Glomerular endothelial cell (primary cell): ENCODE measurements at regions not wholly inside any gene's neighbourhood (a gene's known extent, or its start where the extent isn't known, plus 50 kb on each side); places are given as distances from the start of the nearest gene placed in this dataset.

Experiments used
- DNase-seq: peaks from one replicate; pipeline ENCODE4 v3.0.0-alpha.2; 2011; ENCODE audit warnings: low read depth, low spot score; ENCODE audit errors: extremely low read depth

DNA sequence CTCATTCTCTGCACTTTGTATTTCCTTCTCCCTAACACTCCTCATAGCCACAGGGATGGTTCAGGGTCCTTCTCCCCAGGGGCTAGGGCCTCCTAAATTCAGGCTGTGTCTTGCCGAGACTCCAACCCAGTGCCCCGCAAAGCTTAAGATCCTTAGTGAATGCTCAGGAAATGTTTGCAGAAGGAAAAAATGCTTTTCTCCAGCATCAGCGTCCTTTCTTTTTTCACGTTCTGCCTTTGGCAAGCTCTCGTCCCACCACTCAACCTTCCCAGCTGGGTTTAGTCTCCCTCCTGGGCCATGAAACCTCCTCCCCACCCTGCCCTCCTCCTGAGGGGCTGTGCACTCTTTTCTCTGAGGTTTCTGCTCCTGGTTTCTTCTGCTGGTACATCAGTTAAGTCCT is 503.8 kb upstream of the B3GAT1 start:
- DNase-seq, result no peak

DNA sequence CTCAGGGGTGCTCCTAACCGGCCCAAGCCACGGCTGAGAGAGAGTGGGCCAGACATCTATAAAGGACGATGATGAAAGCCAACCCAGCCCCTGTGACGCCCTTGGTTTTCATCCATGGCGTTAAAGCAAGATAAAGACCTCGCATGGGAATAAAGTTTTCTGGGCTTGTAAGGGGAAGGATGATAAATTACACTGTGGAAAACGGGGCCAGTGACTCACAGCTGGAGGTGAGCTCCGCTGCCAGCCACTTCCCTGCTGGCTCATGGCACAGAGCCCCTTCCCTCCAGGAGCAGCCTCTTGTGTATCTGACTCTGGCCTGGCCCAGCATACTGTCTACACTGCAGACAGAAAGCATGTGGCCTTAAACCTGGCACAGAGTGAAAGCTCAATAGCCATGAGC is 503.2 kb upstream of the B3GAT1 start:
- DNase-seq, result no peak

DNA sequence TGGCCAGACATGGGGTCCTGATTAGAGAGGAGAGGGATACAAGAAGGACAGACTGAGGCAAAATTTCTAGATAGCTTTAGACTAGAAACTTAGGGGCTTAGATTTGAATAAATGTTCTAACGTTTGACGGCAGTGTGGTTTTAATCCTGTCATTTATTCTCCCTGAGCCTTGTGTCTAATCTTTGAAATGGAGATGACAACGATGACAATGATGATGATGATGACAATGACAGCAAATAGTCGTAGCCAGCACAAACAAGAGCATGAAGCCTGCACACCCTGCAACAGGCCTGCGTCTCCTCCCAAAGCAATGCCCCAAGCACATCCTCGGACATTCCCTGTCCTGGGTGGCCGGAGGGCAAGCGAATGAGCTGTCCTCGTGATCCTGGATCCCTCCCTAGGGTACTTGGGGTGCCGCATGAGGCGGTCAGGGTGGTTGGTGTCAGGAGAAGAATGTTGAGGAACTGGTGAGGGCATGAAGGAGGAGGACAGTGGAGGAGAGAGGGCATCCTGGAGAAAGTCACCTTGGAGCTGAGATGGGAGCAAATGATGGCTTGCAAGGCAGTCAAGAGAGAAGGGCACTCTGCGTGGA is 502.1 kb upstream of the B3GAT1 start:
- no peak for DNase-seq

DNA sequence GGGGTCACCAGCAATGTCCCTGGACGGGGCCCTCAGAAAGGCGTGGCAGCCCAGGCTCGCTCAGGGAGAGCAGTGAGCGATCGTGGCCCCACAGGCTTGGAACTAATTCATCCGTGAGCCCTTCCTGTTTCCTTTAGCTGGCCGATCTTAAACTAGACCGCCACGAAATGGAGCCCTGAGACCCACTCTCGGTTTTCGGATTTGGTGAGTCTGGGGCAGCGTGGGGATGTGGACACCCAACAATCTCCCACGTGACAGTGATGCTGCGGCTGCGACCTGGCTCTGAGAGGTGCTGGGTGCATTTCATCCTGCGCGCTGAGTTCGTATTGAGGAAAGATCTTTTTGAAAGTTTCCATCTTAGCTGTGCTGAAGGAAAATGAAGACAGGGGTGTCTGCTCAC is 501.3 kb upstream of the B3GAT1 start:
- DNase-seq, result no peak

DNA sequence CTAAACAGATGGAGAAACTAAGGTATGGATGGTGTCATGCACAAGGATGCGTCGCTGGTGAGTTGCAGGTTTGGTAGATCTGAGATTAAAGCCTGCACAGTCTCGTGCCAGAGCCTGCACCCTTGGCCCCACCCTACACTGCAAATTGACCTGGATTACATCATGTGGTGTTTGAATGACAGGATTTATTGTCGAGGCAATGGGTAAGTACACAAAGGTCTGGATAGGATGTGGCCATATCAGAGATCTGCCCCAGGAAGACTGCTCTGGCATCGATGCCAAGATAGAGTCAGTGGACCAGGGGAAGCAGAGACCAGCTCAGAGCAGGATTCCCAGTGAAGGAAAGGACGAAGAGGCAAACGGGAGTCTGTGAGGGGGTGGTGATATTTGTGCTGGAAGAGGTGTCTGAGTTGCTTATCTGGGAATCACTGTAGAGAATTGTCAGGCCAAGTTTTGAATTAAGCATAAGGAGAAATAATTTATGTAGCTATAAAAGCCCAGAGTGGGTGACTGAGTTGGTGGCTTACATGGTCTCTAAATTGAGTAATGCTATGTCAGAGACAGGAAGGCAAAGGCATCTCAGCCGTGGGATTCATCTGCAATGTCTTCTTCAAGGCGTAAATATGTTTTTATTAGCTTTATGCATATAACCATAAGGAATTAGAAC is 499.6 kb upstream of the B3GAT1 start:
- no peak for DNase-seq

DNA sequence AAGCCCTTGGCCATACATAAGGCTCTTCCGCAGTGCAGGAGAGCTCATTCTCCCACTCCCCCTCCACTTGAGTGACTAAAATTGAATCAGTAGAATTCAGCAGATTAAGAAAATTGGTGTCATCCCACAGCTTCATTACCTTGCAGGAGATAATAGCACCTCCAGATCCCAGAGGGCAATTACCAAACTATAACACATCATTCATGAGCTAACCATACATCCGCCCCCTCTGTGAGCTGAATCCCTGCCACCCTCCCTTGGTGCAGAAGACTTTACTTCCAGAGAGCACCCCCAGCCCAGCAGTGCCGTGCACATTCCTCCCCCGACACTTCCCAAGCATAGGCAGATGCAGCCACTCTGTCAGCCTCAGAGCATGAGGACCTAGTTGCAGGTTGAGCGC is 496.5 kb upstream of the B3GAT1 start:
- no peak for DNase-seq

DNA sequence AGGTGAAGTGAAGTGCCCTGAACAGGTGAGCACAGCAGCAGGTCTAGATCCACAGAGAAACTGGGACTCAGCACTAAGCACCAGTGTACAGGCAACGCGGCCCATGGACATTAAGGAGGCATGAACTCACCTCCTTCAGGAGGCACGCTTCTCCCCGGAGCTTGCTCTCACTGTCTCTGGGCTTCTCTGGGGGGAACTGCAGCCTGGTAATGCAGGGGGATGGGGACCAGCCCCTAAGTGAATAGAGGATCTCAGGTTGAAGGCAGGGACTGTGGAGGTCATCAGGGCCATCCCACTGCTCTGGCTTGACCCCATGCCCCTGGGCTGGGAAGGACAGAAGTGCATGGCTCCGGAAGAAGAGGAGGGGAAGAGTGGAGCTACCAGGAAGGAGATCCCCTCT is 495.6 kb upstream of the B3GAT1 start:
- no peak for DNase-seq

DNA sequence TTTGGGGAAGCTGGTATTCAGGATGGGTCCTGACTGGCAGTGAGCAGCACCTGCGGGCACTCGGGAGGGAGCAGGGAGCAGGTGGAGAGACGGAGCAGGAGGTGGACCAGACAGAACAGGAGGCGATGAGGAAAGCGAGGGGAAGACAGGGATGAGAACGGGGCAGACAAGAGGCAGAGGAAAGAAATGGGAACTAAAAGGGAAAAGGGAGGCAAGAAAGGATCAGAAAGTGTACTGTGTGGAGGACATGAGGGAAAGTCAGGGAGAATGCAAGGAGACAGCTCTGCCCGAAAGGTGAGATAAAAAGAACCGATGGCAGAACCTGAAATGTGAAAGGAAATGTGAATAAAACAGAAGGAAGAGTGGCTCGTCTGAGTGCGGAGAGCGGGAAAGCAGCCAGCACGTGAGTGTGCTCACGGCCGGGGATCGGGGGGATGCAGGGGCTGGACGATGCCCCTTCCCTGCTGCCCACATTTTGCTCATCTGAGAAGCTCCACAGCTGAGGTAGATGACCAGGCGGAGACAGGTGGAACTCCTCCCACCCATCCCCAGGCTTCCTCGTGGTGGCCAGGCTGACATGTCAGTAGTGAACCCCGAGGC is 494.4 kb upstream of the B3GAT1 start:
- DNase-seq, result no peak

DNA sequence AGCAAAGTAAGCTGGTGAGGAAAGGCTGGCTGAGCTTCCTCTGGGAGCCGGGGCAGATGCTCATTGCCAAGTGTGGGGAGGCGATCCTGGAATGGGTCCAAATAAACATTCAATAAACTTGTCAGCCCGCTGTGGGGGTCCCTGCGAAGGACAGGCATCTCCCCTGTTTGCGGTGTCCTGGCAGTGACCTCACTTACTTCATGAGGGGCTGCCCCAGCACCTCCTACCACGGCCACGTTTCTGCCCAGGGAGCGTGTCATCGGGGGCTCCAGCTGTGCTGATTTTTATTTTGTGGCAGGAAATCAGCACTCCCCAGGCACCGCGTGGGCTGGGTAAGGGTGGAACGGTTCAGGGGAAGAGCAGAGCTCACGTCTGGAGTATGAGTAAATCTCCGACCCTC is 493.9 kb upstream of the B3GAT1 start:
- no peak for DNase-seq

DNA sequence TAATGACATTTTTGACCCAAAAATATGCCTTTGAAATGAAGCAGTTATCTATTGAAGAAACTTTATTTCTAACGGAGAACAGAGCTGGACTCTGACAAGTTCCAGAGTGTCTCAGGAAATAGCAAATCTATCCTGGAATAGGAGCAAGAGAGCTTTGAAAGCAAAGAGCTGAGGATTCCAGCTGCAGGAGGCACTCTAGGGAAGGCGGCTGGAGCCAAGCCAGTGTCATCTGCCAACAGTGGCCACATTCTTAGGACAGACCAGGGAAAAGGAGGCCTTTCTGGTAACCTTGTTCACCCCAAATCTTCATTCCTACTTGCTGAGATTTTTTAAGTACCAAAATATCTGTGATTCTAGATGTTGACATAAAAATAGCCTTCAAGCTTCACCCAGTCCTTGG is 493.5 kb upstream of the B3GAT1 start:
- no peak for DNase-seq

DNA sequence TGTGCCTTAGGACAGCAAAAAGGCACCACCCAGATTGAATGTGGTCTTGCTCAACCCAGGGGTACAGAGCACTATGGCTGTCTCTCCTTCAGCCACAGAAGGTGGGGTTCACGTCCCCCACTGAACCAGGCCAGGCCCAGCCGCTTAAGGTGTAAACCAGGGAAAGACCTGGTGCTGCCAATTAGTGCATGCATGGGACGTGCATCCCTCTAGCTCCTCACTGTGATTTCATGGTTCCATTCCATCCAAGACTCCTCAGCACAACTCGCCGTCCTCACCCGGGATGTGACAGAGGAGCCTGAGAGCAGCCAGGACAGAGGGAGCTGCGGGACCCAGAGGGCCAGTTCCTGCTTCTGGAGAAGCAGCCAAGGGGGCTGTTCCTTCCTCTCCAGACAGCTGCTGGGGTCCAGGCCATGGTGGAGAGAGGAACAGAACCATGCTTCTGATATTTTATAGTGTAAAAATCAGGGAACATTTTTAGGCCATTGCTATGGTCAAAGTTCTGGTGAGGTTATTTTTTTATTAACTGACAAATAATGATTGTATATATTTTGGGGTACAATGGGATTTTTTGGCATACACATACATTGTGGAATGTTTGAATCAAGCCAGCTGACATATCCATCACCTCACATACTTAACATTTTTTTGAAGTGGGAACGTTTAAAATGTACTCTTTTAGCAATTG is 492.2 kb upstream of the B3GAT1 start:
- DNase-seq, result no peak

DNA sequence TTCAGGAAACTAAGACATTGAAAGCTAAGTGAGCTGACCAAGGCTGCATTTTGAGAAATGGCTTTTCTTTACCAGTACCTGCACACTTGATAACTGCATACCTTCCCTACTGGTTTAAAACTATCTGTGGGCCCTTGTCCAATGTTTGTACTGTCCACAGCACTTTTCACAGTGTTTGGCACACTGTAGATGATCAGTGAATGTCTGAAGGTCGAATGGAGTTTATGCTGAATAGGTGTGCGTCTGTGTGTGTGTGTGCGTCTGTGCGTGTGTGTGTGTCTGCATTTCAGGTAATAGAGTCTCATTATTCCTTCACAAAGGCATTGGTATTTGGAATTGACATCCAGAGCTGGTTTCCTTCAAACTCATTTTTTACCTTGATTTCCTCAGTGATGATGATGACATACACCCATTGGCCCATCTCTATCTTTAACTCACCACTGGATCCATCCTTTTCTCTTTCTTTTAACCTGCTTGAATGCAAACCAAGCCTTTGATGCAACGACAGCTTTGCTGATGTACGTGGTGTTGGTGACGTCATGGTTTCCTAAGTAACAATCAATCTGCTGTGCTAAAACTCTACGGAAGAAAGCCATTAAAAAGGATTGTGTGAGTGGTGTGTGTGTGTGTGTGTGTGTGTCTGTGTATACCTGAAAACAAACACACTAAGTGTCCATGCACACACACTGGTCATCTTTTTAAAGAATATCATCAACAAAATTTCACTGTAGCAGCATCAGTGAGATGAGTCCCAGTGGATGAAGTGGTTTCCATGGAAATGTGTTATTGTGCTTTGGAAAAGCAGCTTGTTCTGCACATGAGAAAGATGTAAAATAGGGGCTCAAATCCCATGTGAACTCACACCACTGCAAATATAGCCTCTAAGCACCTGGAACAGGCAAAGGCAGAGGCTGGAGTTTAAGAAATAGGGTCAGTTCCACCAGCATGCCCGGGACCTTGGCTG is 490.2 kb upstream of the B3GAT1 start:
- no peak for DNase-seq

DNA sequence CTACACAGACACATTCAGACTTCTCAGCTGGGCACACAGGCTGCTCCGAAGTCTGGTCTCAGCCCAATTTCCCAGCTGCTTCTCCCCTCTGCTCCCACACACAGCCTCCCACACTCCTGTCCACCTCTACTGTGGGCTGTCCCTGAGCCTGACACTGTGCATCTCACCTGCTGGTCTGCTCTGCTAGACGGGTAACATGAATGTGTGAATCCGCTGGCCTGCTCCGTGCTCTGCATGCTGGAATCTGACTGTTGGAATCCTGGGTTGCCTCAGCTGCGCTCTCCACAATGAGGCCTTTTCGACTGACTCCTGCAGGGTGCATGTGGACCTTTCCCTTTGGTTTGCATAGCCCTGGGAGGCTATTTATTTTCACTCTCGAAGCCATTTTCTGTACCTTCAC is 489.5 kb upstream of the B3GAT1 start:
- no peak for DNase-seq

DNA sequence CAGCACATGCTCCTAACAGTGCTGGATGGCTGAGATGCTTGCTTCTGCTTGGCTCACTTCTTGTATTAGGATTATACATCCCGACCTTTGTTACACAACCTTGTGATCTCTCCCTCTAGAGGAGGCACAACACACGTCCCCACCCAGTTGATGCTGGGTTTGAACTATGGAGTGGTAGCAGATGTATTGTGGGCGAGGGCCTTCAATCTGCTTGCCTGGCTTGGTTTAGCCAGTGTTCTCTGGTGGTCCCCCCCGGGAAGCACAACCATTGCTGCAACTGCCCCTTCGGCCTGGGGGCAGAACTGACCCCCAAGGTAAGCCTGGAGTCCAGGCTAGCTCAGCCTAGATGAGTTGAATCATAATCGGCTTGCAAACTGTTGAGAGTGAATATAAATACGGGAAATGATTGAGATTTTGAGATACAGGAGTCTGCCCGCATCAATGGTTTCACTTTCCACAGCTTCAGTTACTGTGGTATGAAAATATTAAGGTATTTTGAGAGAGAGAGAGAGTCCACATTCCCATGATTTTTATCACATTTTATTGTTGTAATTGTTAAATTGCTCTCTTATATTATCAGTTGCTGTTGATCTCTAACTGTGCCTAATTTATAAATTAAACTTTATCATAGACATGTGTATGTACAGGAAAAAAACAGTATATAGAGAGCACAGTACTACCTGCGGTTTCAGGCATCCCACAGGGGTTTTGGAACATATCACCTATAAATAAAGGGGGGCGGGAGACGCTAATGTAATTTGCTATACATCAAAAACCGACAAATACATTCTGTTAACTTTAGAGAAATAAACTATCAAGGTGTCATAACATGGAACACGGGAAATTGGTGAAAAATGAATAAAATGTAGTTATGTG is 482.0 kb upstream of the B3GAT1 start:
- no peak for DNase-seq

DNA sequence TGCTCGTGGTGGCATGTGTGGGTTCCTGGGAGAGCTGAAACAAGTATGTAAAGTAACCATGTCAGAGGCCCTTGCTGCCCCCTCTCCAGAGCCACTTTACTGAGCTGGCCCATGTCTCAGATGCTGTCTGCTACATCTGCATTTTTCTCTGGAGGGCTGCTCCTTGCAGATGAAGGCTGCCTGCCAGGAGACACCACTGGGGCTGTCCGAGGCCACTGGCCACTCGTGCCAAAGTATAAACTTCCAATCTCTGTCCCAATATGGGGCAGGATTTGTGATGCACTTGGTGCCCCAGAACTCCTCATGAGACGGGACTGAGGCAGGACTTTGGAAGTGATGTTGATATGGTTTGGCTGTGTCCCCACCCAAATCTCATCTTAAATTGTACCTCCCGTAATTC is 478.4 kb upstream of the B3GAT1 start:
- no peak for DNase-seq

DNA sequence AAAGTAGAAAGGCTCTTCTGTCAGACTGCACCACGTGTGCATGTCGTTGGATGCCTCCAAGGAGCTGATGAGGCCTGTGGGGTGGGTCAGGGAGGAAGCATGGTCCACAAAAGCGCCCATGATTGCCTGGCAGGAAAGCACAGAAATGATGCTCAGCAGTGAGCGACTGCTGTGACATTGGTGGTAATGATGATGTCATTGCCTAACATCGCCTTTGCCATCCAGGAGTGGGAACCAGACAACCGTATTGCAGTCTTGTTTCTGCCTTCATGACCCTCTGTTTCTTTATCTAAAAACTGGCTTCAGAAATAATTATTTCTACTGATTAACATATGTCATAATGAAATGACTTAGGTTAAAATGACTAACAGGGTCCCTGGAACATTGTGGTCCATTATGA is 477.8 kb upstream of the B3GAT1 start:
- DNase-seq, result no peak

DNA sequence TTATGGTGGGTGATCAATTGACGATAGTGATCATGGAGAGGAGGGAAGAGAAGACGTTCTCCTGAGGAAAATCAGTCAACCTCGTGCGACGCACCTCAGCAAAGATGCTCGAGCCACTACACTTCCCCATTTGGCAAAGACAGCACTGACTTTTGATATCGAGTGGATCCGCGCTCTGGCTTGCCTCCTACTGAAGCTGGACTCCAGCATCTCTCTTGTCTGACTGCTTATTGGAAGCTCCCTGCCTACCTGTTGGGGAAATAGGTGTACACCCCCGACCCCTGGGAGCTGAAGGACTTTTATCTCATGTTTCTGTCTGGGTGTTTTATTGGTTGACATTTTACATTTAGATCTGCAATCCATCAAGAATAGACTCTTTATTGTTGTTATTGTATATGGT is 476.8 kb upstream of the B3GAT1 start:
- DNase-seq, result no peak

DNA sequence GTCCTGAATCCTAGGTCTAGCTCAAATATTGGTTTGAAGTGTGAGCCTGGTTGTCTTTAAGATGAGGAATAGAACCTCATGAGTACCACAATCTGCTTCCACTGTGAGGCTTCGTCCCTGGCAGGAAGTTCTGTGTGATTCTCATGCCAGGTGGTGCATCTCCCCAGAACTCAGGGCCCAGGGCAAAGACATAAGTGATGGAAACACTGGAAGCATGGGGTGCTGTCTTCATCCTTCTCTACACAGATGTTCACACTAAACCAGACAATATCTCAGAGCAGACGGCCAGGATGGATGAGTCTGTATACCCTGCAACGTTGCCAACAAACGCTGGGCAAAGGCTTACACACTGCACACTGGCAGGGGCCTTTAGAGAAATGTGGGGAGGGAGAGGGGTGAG is 475.9 kb upstream of the B3GAT1 start:
- DNase-seq, result no peak

DNA sequence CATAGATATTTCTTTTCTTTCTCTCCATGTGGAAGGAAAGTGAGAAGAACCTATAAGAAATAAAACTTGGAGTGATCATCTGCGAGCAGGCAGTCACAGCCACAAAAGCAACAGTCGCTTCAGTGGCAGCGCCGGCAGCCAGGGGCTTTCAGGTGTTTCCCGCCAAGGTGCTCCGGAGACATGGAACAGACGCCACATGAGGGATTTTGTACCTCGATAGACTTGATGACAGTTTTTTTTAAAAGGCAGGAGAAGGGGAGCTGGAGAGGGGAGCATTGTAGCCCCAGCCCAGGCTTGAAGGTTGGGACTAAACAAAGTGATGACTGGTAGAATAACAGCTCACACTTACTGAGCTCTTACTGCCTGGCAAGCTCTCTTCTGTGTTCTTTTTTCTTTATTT is 471.4 kb upstream of the B3GAT1 start:
- DNase-seq, result no peak
